Sigmoid colon (tissue), 4 donors: ENCODE measurements at regions not wholly inside any gene's neighbourhood (a gene's known extent, or its start where the extent isn't known, plus 50 kb on each side); places are given as distances from the start of the nearest gene placed in this dataset.

ENCODE experiments used
- EP300 ChIP-seq, 4 donors: sonication (generic); formaldehyde crosslinking; IDR thresholded peaks; one replicate each; pipeline ENCODE4 v1.6.1; 2017; ENCODE audit warnings: antibody characterized with exemption in 4 of 4
- POLR2A ChIP-seq, 2 donors: fragments of 450-650 bp; IDR thresholded peaks; one replicate each; pipeline ENCODE4 v1.6.1; 2016; ENCODE audit warnings: antibody characterized with exemption in 2 of 2, mild to moderate bottlenecking in 2 of 2, moderate library complexity in 2 of 2
- POLR2AphosphoS5 ChIP-seq, 4 donors: sonication (generic); formaldehyde crosslinking; IDR thresholded peaks; one replicate each; pipeline ENCODE4 v1.6.1; 2017; ENCODE audit warnings: antibody characterized with exemption in 4 of 4
- TF ChIP-seq, protein P1 (sequence below), 4 experiments: fragments of 450-650 bp in 3 of 4; fragments of 200-600 bp in 1 of 4; IDR thresholded peaks; one replicate each; pipeline ENCODE4 v1.5.1; 2016 to 2019; ENCODE audit warnings: antibody characterized with exemption in 4 of 4, mild to moderate bottlenecking in 3 of 4, moderate library complexity in 2 of 4

DNA sequence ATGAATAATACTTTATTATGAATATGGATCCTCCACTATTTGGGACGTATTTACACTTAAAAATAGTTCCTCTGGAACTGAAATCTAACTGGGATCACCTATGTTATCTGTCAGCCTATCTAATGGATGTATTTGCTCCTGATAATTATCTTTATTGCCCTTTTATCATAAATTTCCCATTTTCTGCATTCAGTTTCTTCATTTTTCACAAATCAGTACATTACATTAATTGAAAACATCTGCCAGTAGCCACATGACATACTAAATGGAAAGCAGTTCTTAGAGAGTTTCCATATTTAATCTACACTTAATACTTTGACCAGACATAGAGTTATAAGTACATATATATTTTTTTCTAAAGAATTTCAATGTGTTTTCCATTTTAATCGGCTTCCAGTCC is 888.8 kb downstream of the SLITRK6 start:
- TF ChIP-seq, protein P1, sequence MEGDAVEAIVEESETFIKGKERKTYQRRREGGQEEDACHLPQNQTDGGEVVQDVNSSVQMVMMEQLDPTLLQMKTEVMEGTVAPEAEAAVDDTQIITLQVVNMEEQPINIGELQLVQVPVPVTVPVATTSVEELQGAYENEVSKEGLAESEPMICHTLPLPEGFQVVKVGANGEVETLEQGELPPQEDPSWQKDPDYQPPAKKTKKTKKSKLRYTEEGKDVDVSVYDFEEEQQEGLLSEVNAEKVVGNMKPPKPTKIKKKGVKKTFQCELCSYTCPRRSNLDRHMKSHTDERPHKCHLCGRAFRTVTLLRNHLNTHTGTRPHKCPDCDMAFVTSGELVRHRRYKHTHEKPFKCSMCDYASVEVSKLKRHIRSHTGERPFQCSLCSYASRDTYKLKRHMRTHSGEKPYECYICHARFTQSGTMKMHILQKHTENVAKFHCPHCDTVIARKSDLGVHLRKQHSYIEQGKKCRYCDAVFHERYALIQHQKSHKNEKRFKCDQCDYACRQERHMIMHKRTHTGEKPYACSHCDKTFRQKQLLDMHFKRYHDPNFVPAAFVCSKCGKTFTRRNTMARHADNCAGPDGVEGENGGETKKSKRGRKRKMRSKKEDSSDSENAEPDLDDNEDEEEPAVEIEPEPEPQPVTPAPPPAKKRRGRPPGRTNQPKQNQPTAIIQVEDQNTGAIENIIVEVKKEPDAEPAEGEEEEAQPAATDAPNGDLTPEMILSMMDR (IDR thresholded peaks at IDR 0.05) = no peak
- TF ChIP-seq EP300 (IDR thresholded peaks at IDR 0.05) (no peak), POLR2AphosphoS5 (IDR thresholded peaks at IDR 0.05) (no peak), POLR2A (IDR thresholded peaks at IDR 0.05) (no peak)
